HepG2 (cell line): ENCODE measurements at regions not wholly inside any gene's neighbourhood (a gene's known extent, or its start where the extent isn't known, plus 50 kb on each side); places are given as distances from the start of the nearest gene placed in this dataset.
A peak's percentile ranks its signal among the peaks of the same experiment; 100 is the strongest.

Experiments
- CTCF ChIP-seq: sonication (generic); formaldehyde crosslinking; IDR thresholded peaks from 2 replicates; pipeline ENCODE4 v1.5.0; 2020; ENCODE audit warnings: mild to moderate bottlenecking, missing genetic modification reagents, moderate library complexity
- FOSL2 ChIP-seq: sonication (generic); formaldehyde crosslinking; IDR thresholded peaks from 2 replicates; pipeline ENCODE4 v1.4.0; 2020; ENCODE audit warnings: missing genetic modification reagents
- HOMEZ ChIP-seq: IDR thresholded peaks from 2 replicates; pipeline ENCODE4 v1.6.1; 2016; ENCODE audit warnings: low read depth
- KDM3A ChIP-seq: IDR thresholded peaks from 2 replicates; pipeline ENCODE4 v1.6.1; 2018; ENCODE audit warnings: low read depth, missing compliant biosample characterization
- PHF8 ChIP-seq: sonication (generic); formaldehyde crosslinking; IDR thresholded peaks from 2 replicates; pipeline ENCODE4 v1.5.0; 2020; ENCODE audit warnings: missing genetic modification reagents
- PITX1 ChIP-seq: sonication (generic); formaldehyde crosslinking; IDR thresholded peaks from 2 replicates; pipeline ENCODE4 v1.5.1; 2020; ENCODE audit warnings: mild to moderate bottlenecking, missing genetic modification reagents
- TFAP4 ChIP-seq: sonication (generic); IDR thresholded peaks from 2 replicates; pipeline ENCODE4 v1.6.1; 2016; ENCODE audit warnings: low read depth, borderline replicate concordance
- XRCC5 ChIP-seq: fragments of 200-400 bp; formaldehyde crosslinking; optimal IDR thresholded peaks from 2 replicates; pipeline ENCODE3; 2017; ENCODE audit warnings: mild to moderate bottlenecking, low read length
- ZFX ChIP-seq: sonication (generic); formaldehyde crosslinking; IDR thresholded peaks from 2 replicates; pipeline ENCODE4 v1.4.0; 2020; ENCODE audit warnings: mild to moderate bottlenecking, low read depth, missing genetic modification reagents, moderate library complexity
- ZFY ChIP-seq: sonication (generic); formaldehyde crosslinking; IDR thresholded peaks from 2 replicates; pipeline ENCODE4 v1.4.0; 2020; ENCODE audit warnings: missing genetic modification reagents
- ZMYM4 ChIP-seq: sonication (generic); formaldehyde crosslinking; IDR thresholded peaks from 2 replicates; pipeline ENCODE4 v1.8.1; 2023; ENCODE audit warnings: mild to moderate bottlenecking, missing genetic modification reagents

- peak; percentile 80 for TF ChIP-seq TFAP4
- peak; percentile 33; the same call in 1 of the 2 replicates for TF ChIP-seq ZFX (CRISPR knock-in tag)
- TF ChIP-seq FOSL2 (CRISPR knock-in tag): peak; percentile 68
- TF ChIP-seq XRCC5: peak; percentile 21
- peak; percentile 72 for TF ChIP-seq ZMYM4 (CRISPR knock-in tag)
- no peak for TF ChIP-seq KDM3A (CRISPR knock-in tag)
- peak; percentile 24; the same call in 1 of the 2 replicates for TF ChIP-seq ZFY (CRISPR knock-in tag)
- TF ChIP-seq PITX1 (CRISPR knock-in tag): 0 out of 2 replicates have a peak, but pooled peaks have one; percentile 20
- 0 out of 2 replicates have a peak, but pooled peaks have one; percentile 19 for TF ChIP-seq PHF8 (CRISPR knock-in tag)
- TF ChIP-seq CTCF (CRISPR knock-in tag): peak; percentile 49
- TF ChIP-seq HOMEZ (CRISPR knock-in tag): 0 out of 2 replicates have a peak, but pooled peaks have one; percentile 21
These were observed 68.3 kb downstream of the ALG10B start (continued) for GRCh38 chr12:38384816-38385378.
